ENCODE measurements at regions not wholly inside any gene's neighbourhood (a gene's known extent, or its start where the extent isn't known, plus 50 kb on each side); places are given as distances from the start of the nearest gene placed in this dataset.
"Not testable (repeated sequence)": the region's sequence is repeated elsewhere in the genome, so short reads cannot be mapped to it uniquely, and the experiment has no call there.

DNA sequence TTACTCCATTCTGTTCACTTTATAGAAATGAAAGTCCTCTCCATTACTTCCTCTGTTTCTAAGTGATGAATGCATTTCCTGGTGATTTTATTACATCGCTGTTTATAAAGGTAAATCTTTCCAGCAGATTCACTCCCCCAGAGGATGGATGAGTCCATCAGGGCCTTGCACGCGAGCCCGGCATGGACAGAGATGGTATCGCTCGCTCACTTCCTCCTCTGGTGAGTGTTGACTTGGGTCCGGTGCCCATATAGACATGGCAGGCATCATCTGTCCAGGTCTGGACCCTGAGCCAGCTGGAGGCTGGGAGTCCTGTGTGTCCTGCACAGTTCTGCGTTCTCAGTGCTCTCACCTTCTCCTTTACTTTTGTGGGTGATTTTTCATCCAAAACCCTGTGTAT is 733.6 kb upstream of the SALL3 start:
- peak in 1 of 58 donors; percentile 25 for DNase-seq

DNA sequence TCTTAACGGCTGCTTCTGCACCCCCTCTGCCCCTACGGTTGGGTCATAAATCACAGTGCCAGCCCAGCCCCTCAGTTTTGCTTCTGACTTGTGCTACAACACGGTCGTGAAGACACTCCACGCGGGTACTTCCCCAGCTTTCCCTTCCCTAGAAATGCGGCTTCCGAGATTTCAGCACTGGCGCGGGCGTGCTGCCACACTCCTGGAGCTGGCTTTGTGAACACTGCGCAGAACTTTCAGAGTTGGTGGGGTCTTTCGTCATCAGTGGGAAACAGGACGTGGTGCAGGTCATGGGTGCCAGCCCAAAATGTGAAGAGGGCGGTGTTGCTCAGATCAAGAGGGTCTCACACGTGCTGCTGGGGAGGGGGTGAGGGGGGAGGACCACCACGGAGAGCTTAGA is 733.0 kb upstream of the SALL3 start:
- DNase-seq: no peak

DNA sequence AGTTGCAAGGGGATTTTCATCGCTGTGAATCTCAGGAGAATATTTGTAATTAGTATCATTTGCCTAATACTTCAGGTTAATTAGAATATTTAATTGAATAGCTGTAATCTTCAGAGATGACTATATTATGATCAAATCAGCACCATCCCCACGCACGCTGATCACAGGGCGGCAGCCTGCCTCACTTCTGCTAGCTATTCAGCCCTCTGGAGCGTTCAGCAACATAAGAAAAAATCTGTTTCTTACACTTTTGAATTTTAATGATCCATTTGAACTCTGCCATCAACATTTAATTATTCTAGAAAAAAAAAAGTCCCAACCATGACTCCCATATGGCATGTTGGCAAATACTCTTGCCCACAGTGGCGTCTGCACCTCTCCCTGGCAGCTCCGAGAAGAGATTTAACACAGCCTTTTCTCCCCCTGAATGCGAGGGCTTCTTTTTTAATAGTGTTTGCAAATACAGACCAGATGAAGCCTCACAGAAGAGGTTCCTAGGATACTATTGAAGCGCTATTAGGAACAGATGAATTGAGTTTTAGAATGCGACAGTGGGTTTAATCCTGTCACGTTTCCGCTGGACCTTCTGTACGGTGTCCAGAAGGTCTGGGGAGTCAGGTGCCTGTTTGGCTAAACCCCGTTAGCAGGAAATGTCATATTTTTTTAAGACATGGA is 731.9 kb upstream of the SALL3 start:
- DNase-seq: no peak

DNA sequence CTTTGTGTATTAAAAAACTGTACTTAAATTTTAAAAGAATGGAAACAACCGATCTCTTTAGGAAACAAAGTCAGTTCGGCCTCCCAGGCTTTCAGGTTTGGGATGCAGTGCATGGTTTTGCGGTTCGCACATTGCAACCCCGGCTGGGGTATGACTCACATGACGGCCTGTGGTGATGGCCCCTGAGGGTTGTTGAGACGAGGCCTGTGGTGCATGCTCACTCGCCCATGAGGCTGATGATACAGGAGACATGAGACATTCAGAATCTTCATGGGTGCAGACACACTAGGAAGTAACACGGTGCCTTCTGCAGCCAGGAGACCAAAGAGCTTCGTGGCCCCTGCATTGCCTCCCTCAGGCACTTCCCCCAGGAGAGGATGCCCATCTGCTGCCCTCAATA is 724.6 kb upstream of the SALL3 start:
- no peak for DNase-seq

DNA sequence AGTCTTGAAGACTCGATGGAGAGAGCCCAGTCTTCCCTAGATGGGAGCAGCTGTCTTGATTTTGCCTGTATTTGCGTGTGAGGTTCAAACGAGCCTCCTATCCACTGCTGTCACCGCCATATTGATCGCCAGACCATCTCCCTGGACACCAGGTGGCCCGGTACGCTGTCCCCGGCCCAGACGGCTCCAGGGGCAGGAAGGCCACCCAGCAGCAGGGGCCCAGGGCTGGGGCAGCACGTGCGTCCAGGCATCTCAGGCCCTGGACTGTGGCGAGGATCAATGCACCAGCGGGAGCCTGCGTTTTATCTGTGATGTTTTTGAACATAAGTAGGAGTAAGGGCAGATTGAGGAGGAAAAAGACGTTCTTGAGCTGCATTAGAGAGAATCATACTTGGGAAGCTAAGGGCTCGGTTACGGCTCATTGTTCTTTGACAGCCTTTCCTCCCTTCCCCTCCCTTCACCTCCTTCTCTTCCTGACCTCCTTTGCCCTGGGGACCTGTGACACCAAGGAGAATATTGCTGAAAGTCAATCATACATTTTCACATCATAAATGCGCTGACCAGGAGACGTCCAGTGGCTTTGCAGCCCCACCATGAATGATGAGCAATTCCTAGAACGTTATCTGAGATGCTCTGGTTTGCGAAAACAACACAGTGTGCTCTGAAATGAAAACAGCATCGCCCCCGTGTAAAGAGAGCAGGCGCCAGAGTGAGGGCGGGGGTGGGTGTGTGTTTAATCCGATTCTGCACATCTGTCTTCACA is 711.2 kb upstream of the SALL3 start:
- no peak for DNase-seq

DNA sequence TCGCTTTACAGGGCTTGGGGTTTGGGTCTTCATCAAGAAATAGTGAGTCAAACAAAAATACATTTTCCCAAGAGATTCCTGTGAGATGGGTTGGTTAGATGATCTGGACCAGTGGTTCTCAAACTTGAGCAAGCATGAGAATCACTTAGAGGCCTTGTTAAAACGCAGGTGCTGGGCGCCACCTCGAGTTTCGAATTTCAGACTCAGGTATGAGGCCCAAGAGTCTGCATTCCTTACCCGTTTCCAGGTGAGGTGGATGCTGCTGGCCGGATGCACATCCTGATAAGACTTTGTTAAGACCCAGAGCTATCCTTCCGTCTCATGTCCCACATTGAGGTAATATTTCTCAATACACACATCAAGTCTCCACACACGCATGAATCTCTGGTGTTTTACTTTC is 707.8 kb upstream of the SALL3 start:
- no peak for DNase-seq

DNA sequence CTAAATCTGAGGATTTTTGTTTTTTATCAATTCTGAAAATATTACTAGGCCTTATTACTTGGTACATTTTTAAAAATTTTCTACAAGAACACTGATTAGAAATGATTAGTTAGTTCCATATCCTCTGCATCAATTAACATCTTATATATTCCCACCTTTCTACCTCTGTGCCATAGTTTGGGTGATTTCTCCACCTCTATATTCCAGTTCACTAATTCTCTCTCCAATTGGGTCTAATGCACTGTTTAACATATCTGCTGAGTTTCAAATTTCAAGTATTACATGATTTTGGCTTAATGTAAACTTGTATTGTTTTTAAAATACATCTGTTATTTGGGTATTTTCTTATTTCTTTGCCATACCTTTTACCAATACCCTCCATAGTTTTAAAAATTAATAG is 705.7 kb upstream of the SALL3 start:
- no peak for DNase-seq

DNA sequence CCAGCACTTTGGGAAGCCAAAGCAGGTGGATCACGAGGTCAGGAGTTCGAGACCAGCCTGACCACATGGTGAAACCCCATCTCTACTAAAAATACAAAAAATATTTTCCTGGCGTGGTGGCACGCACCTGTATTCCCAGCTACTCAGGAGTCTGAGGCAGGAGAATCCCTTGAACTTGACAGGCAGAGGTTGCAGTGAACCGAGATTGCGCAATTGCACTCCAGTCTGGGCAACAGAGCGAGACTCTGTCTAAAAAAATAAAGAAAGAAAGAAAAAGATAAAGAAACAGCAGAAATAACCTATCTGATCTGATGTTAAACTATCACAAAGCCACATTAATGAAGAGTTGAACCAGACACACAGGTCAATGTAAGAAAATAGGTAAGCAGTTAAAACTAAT is 696.2 kb upstream of the SALL3 start:
- DNase-seq: not testable (repeated sequence)

DNA sequence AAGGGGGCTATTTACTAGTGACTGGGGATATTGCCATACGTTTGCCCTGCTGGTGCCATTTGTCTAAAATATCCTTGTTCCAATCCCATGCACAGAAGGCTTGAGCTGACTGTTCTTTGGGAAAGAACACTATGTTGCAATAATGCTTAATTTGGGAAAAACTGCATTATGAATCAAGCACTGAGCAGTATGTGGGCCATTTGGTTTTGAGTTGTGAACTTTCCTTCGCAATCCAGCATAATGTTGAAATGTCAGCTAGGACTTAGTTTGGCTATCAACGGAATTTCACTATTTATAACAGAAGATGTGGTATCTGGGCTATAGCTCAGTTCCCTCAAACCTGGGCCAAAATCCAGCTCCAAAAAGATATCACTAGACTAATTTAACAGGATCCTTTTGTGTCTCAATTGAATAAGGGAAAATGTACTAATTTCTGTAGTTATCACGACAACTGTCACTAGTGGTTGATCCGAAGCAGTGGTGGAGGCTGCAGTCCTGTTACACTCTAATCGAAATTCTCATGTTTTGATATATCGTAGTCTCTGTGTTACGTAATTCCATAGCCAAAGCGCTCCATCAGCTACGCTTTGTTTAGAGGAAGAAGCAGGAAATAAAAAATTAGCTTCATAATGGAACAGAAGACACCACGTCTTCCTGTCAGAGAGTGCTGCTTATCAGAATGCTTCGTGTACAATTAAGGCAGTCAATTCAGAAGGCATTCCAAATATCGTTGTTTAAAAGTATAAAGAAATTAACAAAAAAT is 686.8 kb upstream of the SALL3 start:
- DNase-seq: no peak

DNA sequence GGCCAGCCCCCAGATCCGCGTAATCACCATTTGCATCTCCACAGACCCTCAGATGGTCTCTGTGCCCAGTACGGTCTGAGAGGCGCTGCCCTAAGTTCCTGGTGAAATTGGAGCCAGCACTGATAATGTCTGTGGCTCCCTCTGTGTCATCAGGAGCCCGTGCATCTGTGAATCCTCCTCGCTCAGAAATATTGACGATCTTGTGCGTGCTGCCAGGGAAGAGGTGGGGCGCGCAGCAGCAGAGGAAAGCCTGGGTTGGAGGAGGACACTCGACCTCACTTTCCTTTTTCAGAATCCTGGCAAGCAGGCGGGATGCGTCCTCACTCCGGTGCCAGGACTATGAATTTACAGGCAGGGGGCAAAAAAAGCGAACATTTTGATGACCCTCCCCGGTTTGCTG is 686.1 kb upstream of the SALL3 start:
- DNase-seq: no peak

DNA sequence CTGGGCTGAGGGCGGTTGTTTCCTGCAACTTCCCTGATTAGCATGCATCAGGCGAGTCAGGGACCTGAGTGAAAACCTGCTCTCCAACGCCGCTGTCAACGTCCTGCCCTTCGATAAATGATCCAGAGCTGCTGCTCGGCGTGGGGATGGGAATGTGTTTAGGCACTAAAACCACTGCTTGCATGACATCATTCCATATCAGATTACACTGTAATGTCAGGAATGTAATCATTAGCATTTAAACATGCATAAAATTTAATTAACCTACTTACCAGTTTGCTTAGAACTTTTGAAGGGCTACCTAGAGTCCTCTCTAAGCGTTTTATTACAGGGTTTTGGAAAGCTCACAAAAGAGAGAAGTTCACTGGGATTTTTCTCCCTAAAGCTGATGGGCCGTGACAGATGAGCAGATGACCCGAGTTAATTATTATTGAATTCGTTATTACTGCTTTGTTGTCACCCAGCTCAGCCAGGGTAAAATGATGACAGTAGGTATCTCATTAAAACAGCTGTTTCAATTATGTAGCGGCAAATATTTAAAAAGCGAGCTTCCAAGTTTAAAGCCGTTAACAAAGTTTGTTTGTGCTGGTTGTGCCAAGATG is 685.6 kb upstream of the SALL3 start:
- DNase-seq: no peak

DNA sequence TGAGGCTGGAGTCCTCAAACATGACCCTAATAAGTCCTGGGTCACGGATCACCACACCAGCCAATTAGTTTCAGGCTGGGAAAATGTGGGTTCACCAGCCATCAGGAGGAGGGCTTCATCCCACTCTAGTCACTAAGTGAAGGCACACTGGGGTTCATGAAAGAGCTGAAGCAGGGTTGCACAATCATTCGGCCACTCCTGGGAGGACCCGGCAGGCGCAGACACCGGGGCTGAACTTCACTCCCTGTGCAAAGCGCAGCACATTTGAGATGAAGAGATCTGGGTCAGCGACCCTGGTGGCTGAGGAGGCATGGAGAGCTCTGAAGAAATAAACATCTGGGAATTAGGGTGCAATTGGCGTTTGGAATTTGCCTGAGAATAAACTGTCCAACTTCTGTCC is 684.4 kb upstream of the SALL3 start:
- no peak for DNase-seq

DNA sequence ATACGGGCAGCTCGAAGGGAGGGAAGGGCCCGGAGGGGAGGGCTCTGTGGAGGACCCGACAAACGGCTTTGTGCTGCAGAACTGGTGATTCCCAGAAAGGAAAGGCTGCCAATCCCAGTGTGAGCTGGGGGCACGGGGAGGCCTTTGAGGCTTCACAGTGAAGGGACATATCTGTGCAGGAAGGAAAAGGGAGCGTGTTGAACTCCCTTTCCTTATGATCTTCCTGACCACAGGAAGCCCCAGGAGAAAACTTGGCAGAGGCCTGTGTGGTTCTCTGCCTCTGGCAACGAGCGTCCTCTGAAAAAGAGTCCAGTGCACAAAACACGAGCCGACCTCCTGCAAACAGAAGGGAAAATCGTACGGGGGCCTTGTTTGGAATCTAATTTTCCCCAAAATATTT is 683.5 kb upstream of the SALL3 start:
- no peak for DNase-seq

DNA sequence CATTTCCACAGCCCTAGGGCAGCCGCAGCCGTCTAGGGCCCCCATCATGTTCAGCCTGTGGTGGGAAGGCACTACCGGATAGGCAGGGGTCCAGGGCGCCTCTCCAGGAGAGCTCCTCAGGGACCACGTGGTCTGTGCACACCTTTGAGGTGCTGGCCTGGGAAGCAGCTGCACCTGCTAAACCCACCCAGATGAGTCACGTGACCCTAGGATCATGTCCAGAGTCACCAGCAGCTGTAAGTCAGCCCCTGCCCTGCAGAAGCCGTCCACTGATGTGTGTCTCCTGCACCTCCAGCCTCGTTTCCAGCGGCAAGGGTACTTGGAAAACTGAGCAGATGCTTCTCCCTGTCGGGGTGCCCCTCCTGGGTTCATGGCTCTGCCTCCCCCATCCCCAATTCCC is 682.6 kb upstream of the SALL3 start:
- DNase-seq: no peak

DNA sequence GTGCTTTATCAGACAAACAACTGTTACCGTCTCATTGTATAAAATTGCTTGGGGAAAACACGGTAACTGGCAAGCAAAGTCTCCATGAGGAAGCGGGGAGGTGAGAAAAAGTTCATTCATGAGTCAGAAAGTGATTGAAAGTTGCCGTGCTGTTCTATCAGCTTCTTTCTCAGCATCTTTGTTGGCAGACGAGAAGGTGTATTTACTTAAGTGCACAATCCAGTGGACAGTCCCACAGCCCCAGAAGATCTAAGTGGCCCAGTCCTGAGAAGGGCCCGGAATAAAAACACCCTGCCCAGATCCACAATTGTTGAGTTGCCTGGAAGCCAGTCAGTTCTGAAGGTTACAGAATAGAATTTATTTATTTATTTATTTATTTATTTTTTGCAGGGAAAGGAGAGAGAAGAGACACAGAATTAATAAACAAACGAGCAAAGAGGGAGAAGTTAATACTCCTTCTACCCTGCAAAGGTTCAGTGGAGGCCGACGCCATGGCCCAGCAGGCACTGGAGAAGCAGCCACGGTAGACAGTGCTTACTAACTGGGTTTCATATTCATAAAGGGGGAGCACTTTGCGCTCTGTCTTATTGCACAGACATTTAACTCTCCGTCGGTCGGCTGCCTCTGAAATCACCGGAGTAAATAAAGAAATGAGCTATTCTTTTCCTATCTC is 676.0 kb upstream of the SALL3 start:
- DNase-seq: no peak

DNA sequence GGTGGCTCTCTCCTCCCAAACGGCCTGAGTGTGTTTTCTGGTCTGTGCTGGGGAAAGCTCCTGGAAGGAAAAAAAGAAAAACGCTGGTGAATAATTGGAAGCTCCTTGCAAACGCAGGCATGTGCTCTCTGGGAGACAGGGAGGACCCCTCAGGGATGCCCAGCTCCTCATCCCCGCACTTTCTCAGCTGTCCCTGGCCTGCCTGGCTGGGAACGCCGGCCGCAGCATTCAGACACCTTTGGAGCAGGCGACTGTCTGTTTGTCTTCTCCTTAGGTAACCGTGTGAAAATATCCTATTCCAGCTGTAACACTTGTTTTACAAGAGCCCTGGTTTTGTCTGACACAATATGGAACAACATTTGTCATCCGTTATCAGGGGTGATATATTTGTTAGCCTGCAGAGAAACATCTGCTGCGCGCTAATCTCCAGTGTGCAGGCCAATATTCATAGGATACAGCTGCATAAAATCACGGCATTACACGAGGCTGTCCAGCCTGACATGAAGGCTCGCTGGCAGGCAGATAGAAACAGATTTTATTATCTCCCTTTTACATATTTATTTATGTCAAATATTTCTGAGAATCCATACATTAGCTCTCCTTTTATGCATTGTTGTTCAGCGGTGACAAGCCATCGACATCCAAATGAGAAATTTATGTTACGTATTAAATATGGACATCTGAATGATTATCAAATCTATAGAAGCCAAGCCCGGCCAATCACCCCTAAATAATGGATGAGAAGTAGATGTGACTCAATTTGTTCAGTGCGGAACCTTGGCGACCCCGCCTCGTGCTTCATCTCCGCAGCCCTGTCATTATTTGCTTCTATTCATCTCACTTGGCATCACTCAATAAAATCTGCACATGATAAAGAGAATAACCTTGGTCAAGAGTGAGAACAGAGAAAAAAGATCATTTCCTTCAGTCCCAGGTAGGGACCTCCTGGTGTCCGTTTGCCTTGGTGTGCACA is 675.1 kb upstream of the SALL3 start:
- DNase-seq: no peak

DNA sequence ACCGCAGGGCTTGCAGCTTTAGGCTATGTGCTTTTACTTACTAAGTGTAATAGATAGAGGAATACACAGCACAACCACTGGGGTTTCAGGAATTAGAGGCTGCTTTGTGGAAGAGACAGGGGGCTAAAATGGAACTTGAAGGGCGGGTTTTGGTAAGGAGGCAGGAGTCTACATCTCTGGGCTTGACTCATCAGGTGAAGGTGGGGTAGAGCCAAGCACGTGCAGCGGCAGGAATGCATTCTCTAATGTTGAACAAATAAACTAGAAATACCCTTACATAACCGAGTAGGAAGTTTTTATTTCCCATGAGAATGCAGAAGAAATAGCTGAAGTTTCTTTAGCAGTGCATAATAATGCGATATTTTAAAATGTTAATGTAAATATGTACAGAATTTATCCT is 673.8 kb upstream of the SALL3 start:
- no peak for DNase-seq

DNA sequence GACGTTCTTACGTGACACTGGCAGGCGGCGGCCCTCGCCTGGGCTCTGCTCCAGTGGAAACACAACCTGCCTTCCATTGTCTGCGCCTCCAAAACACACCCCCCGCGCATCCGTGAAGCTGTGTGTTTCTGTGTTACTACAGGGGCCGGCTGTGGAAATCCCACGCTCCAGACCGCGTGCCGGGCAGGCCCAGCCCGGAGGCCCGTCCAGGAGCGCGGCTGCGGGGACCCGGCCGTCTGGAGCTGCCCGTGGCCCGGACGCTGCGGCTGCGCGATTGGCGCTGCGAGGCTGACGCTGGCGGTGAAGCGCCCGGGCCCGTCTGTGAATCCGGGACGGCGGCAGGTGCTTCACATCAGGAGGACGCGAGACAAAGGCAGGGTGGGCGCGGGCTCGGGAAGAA is 670.3 kb upstream of the SALL3 start:
- no peak for DNase-seq

DNA sequence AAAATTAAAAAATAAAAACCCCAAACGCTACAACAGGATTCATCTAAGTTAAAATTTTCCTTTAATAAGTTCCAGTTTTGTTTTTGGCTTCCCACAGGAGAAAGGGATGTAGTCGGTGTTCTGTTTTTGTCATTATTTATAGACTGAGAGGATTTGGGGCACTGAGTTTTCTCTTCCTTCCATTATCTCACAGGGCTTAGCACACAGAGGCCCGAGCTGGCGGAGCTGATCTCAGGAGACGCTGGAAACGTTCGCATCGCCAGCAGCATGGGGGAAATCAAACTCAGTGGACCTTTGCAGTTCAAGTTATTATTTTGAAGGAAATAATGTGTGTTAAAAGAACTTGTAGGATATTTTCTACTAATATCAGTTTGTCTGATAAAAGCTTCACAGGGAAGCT is 669.7 kb upstream of the SALL3 start:
- DNase-seq: no peak

DNA sequence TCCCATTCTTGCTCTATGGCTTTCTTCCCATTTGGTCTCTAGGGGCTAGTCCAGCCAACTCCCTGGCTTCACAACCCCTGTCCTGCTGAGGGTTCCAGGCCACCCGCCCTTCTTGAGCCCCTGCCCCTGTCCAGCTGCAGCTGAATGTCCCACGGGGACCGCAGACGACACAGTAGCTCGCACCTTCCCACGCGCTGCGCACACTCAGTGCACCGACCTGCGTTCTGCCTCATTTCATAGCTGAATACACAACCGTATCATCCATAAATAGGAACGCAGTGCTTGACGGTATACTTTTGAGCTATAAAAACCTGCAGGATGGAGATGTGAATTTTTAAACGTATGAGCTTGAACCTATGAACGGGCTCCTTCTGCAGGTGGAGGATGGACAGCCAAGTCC is 660.4 kb upstream of the SALL3 start:
- DNase-seq: no peak
